Tibial artery (tissue), 4 donors: ENCODE measurements at regions not wholly inside any gene's neighbourhood (a gene's known extent, or its start where the extent isn't known, plus 50 kb on each side); places are given as distances from the start of the nearest gene placed in this dataset.

Source experiments
- DNase-seq, 2 donors: peaks; one replicate each; pipeline ENCODE4 v3.0.0-alpha.2; 2019
- H3K27ac ChIP-seq, 2 donors: fragments of 200-600 bp; sonication (generic) in 1 of 2; 1 replicate in 1 of 2; 2 replicates in 1 of 2; pipeline ENCODE4 v1.5.1; 2018 to 2019; ENCODE audit warnings: mild to moderate bottlenecking in 1 of 2
- H3K27me3 ChIP-seq, 2 donors: fragments of 200-600 bp; sonication (generic) in 1 of 2; one replicate each; pipeline versions ENCODE4 v1.5.1 to v1.6.0; 2016 to 2019
- H3K36me3 ChIP-seq, 3 donors: fragments of 200-600 bp; sonication (generic) in 2 of 3; one replicate each; pipeline ENCODE4 v1.5.1; 2016 to 2019; ENCODE audit warnings: mild to moderate bottlenecking in 2 of 3
- H3K4me1 ChIP-seq, 4 donors: fragments of 200-600 bp; sonication (generic) in 2 of 4; 1 replicate in 3 of 4; 2 replicates in 1 of 4; pipeline ENCODE4 v1.5.1; 2016 to 2019
- H3K4me3 ChIP-seq, 2 donors: fragments of 200-600 bp; sonication (generic) in 1 of 2; 1 replicate in 1 of 2; 2 replicates in 1 of 2; pipeline ENCODE4 v1.5.1; 2018 to 2019; ENCODE audit warnings: mild to moderate bottlenecking in 2 of 2
- H3K9me3 ChIP-seq, 3 donors: fragments of 200-600 bp; sonication (generic) in 1 of 3; one replicate each; pipeline ENCODE4 v1.5.1; 2016 to 2019
- intact Hi-C: fragments of 100-400 bp; cut with DNase I; formaldehyde crosslinking; loops from one replicate; pipeline ENCODE4 v1.15.0; 2023; ENCODE audit warnings: low total_unique reads
- TF ChIP-seq, protein P1 (sequence below), 2 experiments: fragments of 200-600 bp in 1 of 2; fragments of 450-650 bp in 1 of 2; IDR thresholded peaks; one replicate each; pipeline ENCODE4 v1.5.1; 2017 to 2019; ENCODE audit warnings: antibody characterized with exemption in 2 of 2, mild to moderate bottlenecking in 1 of 2, moderate library complexity in 1 of 2

DNA sequence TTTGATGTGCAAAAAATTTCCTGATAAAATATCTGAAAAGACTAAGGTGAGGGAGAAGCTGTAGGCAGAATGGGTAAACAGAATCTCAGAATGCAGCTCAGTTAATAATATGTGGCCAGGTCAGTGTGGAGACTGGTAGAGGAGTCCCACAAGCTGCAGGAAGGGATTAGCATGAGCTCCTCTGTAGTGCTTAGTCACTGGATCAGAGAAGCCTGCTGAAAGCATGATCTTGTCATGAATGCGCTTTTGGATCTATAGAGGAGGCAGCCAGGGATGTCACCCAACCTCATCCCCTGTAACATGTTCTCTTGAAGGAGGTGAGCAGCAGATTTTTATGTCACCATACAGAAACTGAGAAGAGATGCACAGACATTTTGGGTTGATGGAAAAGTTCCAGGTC lies 1035.3 kb upstream of the GBE1 start:
- no peaks in the 10 kb centered on the region for H3K36me3 ChIP-seq
- intact Hi-C loops, result no loop called here
- H3K4me3 ChIP-seq, result no peak overlapping the region
- DNase-seq, result no peak
- TF ChIP-seq, protein P1, sequence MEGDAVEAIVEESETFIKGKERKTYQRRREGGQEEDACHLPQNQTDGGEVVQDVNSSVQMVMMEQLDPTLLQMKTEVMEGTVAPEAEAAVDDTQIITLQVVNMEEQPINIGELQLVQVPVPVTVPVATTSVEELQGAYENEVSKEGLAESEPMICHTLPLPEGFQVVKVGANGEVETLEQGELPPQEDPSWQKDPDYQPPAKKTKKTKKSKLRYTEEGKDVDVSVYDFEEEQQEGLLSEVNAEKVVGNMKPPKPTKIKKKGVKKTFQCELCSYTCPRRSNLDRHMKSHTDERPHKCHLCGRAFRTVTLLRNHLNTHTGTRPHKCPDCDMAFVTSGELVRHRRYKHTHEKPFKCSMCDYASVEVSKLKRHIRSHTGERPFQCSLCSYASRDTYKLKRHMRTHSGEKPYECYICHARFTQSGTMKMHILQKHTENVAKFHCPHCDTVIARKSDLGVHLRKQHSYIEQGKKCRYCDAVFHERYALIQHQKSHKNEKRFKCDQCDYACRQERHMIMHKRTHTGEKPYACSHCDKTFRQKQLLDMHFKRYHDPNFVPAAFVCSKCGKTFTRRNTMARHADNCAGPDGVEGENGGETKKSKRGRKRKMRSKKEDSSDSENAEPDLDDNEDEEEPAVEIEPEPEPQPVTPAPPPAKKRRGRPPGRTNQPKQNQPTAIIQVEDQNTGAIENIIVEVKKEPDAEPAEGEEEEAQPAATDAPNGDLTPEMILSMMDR (IDR thresholded peaks at IDR 0.05), result no peak
- no peaks in the 10 kb centered on the region for H3K9me3 ChIP-seq
- H3K4me1 ChIP-seq, result no peaks in the 10 kb centered on the region
- H3K27ac ChIP-seq, result no peak overlapping the region
- H3K27me3 ChIP-seq, result no peaks in the 10 kb centered on the region

DNA sequence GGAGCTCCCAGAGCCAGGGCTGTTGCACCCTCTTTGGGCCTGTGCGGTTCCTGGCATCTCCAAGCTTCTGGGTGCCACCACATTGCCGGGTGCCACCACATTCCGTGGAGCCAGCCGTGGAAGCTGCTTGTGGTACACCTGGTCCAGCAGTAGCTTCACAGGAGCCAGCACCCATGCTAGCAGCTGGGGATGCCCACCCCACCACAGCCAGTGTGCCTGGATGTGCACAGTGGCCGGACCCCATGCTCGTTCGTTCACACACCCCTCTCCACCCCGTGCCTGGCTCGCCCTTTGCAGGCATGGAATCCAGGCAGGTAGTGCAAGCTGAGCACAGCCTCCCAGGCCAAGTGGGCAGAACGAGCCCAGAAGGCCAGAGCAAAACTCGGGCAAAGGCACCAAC lies 1029.8 kb upstream of the GBE1 start:
- TF ChIP-seq, protein P1 (IDR thresholded peaks at IDR 0.05), result no peak
- no peaks in the 10 kb centered on the region for H3K27me3 ChIP-seq
- intact Hi-C loops, result no loop called here
- H3K36me3 ChIP-seq, result no peaks in the 10 kb centered on the region
- H3K27ac ChIP-seq, result no peak overlapping the region
- no peak overlapping the region for H3K4me3 ChIP-seq
- no peak for DNase-seq
- H3K4me1 ChIP-seq, result no peaks in the 10 kb centered on the region
- no peaks in the 10 kb centered on the region for H3K9me3 ChIP-seq

DNA sequence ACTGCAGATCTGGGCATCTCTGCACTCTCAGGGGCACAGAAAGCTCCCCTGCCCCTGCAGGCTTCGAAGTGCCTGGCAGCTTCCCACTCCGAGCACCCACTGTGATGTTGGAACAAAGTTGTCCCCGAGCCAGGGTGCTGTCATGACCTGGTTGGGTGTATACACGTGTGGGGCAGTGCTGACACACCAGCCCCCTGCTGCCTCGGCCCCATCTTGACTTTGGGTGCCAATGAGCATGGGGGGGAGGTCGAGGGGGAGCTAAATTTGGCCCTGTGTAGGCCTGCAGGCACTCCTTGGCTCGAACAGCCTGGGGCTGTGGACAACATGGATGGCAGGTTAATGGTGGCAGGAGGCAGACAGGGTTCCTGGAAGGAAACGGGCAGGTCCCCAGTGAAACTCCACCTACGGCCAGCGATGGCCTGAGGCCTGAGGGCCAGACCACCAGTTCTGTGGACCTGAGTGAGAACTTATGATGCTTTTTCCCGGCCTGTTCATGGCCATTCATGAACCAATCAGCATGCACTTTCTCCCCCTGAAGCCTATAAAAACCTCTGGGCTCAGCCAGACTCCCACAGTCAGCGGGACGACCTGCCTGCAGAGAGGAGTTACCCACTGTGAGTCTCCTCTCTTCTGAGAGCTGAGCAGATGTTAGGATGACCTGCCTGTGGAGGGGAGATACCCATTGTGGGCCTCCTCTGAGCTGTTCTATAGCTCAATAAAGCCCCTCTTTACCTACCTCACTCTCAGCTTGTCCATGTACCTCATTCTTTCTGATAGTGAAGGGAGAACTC lies 1029.1 kb upstream of the GBE1 start:
- Histone ChIP-seq H3K27me3 (no peaks in the 10 kb centered on the region), H3K27ac (no peak overlapping the region), H3K4me3 (no peak overlapping the region), H3K36me3 (no peaks in the 10 kb centered on the region), H3K4me1 (no peaks in the 10 kb centered on the region), H3K9me3 (no peaks in the 10 kb centered on the region)
- TF ChIP-seq, protein P1 (IDR thresholded peaks at IDR 0.05), result no peak
- intact Hi-C loops, result no loop called here
- DNase-seq, result no peak

DNA sequence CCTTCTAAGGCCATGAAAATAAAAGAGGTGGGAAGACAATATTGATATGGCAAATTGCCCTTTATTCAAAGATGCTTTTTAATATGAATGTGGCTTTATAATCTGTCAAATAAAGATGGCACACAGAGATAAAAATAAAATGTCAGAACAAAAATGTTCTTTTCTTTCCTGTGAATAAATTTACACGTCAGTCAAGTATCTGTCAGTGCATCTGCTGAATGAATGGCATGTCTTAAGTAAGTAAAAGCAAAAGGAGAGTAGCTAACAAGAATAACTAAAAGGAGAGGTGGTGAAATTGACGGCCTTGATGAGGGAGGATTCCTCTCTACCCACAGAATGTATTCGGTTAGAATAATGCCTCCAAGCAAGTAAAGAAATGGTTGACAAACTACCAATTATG lies 1021.7 kb upstream of the GBE1 start:
- TF ChIP-seq, protein P1 (IDR thresholded peaks at IDR 0.05), result no peak
- no peak overlapping the region for H3K27ac ChIP-seq
- intact Hi-C loops, result no loop called here
- DNase-seq, result no peak
- H3K4me1 ChIP-seq, result no peaks in the 10 kb centered on the region
- H3K9me3 ChIP-seq, result no peaks in the 10 kb centered on the region
- no peaks in the 10 kb centered on the region for H3K27me3 ChIP-seq
- H3K36me3 ChIP-seq, result no peaks in the 10 kb centered on the region
- no peak overlapping the region for H3K4me3 ChIP-seq

DNA sequence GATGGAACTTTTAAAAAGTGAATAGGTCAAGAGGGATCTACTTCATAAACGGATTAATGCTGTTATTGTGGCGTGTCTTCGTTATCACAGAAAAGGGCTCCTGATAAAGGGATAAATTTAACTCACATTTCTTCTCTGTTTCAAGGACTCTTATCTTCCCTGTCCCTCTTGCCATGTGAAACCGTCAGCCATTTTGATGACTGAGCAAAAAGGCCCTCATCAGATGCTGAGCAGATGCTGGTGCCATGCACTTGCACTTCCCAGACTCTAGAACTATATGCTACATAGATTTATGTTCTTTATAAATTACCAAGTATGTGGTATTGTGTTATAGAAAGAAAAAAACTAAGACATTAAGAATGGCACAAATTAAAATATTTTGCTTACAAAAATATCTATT lies 1011.8 kb upstream of the GBE1 start:
- TF ChIP-seq, protein P1 (IDR thresholded peaks at IDR 0.05), result no peak
- no peaks in the 10 kb centered on the region for H3K4me1 ChIP-seq
- intact Hi-C loops, result no loop called here

More for the DNA sequence above, 1011.8 kb upstream of the GBE1 start:
- no peaks in the 10 kb centered on the region for H3K9me3 ChIP-seq
- no peak for DNase-seq
- no peaks in the 10 kb centered on the region for H3K36me3 ChIP-seq
- no peaks in the 10 kb centered on the region for H3K27me3 ChIP-seq
- H3K4me3 ChIP-seq, result no peak overlapping the region
- no peak overlapping the region for H3K27ac ChIP-seq
